Stimulated activated CD4-positive, alpha-beta T cell treated with anti-CD3 and anti-CD28 coated beads, Interleukin-2, amount 100 ng/mL, for 24 hours (primary cell): ENCODE measurements at regions not wholly inside any gene's neighbourhood (a gene's known extent, or its start where the extent isn't known, plus 50 kb on each side); places are given as distances from the start of the nearest gene placed in this dataset.
"Not testable (repeated sequence)": the region's sequence is repeated elsewhere in the genome, so short reads cannot be mapped to it uniquely, and the experiment has no call there.

Experiments used
- DNase-seq, 2 donors: peaks; one replicate each; pipeline ENCODE4 v3.0.0-alpha.2; 2020

- DNase-seq = no peak
These were observed 151.0 kb upstream of the SMLR1 start for GRCh38 chr6:130676077-130676772.

DNA sequence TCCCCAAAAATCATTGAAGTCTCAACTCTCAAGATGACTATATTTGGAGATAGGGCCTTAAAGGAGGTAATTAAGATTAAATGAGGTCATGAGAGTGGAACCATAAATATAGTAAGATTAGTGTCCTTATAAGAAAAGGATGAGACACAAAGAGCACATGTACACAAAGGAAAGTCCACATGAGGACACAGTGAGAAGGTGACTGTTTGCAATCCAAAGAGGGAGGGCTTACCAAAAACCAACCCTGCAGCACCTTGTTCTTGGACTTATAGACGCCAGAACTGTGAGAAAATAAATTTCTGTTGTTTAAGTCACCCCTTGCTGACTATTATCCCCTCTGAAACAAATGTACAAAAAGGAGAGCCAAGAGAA, 150.4 kb upstream of the SMLR1 start:
- no peak for DNase-seq

GRCh38 chr6:130677312-130677711, 149.9 kb upstream of the SMLR1 start:
- no peak for DNase-seq

DNA sequence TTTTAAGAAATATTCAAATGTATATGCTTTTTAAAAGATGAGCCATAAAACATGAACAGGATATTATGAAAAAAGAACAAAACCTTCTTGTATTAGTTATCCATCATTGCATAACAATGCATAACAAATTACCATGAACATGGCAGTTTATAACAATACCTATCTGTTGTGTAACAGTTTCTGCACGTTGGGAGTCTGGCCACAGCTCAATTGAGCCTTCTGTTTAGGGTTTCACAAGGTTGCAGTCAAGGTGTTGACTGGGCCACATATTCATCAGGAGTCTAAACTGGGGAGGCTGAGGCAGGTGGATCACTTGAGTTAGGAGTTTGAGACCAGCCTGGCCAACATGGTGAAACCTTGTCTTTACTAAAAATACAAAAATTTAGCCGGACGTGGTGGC, 149.4 kb upstream of the SMLR1 start:
- DNase-seq = no peak

DNA sequence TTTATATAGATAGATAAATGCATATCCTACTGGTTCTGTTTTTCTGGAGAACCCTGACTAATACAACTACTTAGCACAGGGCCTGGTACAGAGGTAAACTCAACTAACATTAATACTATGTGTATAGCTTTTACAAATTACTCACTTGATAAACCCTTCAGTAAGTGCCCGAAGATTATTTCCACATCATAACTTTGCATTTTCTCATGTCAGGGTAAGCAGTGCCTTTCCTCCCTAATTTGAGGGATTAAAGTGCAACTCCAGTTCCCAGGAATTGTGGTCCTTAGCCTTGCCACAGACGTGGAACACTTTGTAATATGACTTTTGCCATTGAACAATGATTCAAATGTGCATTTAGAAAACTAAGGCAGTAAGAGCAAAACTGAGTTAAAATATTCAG, 147.5 kb upstream of the SMLR1 start:
- DNase-seq = no peak

DNA sequence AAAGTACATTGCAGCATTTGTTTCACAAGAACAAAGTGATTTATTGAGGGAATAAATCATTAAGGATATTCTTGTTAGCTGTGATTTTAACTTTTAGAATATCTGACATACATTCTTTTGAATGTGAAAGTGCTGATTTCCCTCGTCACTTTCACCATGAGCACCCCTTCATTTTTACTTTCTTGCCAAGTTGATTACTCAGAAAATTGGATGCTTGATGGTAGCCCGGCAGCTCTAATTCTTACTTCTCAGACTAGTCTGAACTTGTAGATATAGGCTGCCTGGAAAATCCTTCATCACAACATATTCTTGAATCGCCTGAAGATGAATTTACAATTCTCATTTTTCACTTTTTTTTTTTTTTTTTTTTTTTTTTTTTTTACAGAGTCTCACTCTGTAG, 147.1 kb upstream of the SMLR1 start:
- DNase-seq = no peak

DNA sequence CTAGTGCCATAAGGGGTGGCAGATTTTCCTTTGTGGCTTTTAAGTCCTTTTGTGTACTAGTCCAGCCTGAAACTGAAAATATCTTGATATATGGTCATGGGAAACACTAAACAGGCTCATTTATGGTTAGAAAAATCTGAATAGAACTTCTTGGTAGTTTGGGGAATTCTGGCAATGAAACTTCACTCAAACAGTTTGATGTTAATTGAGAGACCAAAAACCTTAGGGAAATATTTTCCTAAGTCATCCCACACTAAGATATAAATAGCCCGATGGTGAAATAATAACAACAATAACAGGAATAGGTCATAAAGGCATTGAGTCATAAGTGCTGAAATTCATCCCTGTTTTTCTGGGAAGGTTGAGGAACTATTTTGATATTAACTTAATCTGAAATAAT, 146.2 kb upstream of the SMLR1 start:
- DNase-seq = no peak

DNA sequence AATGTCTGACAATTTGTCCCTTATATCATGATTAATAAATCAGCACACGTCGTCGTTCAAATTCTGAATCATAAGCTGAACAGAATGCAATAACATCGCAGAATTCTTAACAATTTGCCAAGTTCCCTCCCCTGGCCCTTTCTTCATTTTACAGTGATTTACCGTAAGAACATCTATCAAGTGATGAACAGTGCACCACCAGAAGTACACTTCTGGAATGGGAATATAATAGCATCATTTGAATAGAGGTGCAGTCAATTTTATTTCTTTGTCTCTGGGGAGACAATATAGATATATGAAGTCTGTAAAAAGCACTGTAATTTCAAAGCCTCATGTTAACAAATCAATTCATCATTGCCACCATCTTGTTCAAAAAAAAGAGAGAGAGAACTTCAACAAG, 145.1 kb upstream of the SMLR1 start:
- DNase-seq = no peak

GRCh38 chr6:130683761-130684517, 143.3 kb upstream of the SMLR1 start:
- no peak for DNase-seq

DNA sequence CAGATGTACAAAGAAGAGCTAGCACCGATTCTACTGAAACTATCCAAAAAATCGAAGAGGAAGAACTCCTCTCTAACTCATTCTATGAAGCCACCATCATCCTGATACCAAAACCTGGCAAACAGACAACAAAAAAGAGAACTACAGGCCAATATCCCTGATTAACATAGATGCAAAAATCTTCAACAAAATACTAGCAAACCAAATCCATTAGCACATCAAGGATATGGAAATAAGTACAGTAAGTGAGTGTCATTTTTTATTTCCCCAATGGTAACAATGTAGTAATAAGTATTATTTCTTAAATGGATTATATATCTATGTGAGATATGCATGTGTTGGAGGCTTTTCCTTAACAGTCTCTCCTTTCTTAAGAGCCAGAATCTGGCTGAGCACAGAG, 134.5 kb upstream of the SMLR1 start:
- no peak for DNase-seq

GRCh38 chr6:130693944-130694343, 133.3 kb upstream of the SMLR1 start:
- no peak for DNase-seq

GRCh38 chr6:130694606-130695005, 132.6 kb upstream of the SMLR1 start:
- no peak for DNase-seq

- no peak for DNase-seq
These were observed 130.4 kb upstream of the SMLR1 start for GRCh38 chr6:130696806-130697205.

GRCh38 chr6:130697271-130697994, 129.8 kb upstream of the SMLR1 start:
- DNase-seq = no peak

GRCh38 chr6:130697995-130698535, 129.1 kb upstream of the SMLR1 start:
- peak; percentile 67 for DNase-seq

DNA sequence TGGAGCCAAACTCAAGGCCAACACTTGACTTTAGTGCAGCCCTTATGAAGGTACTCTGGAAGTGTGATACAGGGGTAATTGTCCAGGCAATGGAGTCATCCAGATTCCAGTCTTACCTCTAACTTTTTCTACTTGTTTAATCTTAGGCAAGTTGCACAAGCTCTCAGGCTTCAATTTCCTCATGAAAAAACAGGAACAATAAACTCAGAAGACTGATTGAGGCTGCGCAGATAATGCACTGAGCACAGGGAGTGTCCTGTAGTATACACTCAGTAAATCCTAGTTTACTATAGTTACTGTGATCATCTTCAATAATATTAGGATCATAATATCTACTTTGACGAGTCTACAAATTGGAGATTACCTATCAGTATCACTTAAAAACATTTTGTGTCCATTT, 127.5 kb upstream of the SMLR1 start:
- DNase-seq = no peak

DNA sequence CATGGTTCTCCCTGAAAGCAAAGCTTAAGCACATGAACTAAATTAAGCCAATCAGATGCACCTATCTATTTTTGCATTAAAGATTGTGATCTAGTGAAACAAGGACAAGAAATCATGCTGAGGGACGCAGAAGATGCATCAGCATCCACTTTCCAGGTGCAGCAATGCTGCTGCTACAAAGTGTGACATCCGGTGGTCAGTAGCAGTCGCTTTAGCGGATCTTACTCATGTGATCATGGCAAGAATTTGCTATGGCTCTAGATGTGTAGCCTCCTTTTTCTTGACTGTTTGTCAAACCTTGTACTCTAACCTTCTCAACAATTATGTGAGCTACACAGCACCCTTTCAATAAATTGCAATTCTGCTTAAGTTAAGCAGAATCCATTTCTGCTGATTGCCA, 126.8 kb upstream of the SMLR1 start:
- DNase-seq = no peak

DNA sequence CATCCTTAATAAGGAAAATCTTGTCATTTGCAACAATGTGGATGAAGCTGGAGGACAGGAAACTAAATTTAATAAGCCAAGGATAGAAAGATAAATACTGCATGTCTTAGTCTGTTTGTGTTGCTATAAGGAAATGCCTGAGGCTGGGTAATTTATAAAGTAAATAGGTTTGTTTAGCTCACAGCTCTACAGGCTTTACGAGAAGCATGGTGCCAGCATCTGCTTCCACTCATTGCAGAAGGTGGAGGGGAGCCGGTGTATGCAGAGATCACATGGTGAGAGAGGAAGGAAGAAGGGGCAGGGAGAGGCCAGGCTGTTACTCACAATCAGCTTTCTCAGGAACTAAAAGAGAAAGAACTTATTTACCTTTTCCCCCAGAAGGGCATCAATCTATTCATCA, 118.9 kb upstream of the SMLR1 start:
- no peak for DNase-seq

DNA sequence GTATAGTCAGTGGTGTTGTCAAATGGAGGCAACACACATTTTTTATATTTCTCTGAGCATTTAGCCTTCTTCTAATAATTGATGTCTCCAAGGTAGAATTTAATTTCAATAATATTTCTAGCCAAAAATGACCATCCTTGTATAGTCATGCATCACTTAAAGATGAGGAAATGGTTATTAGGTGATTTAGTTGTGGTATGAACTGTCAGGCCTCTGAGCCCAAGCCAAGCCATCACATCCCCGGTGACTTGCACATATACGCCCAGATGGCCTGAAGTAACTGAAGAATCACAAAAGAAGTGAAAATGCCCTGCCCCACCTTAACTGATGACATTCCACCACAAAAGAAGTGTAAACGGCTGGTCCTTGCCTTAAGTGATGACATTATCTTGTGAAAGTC, 115.6 kb upstream of the SMLR1 start:
- DNase-seq = not testable (repeated sequence)

- DNase-seq = no peak
These were observed 114.1 kb upstream of the SMLR1 start for GRCh38 chr6:130713144-130713543.

- no peak for DNase-seq
These were observed 112.1 kb upstream of the SMLR1 start for GRCh38 chr6:130715058-130715457.

- DNase-seq = no peak
These were observed 110.7 kb upstream of the SMLR1 start for GRCh38 chr6:130716466-130716865.

DNA sequence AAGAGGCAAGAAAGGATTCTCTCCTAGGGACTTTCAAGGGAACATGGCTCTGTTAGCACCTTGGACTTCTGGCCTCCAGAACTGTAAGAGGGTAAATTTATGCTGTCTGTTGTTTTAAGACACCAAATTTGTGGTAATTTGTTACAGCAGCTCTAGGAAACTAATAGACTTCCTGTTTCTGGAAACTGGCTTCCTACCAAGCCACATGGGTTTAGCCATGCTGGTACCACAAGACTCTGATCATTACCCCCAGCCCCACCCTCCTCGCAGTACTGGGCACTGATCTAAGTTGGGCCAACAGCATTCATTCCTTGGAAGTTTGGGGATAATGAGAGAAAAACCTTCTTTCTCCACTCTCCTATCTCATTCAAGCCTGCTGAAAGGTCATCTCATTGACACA, 109.5 kb upstream of the SMLR1 start:
- DNase-seq = no peak
